Peyer's patch (tissue), 4 donors: ENCODE measurements at regions not wholly inside any gene's neighbourhood (a gene's known extent, or its start where the extent isn't known, plus 50 kb on each side); places are given as distances from the start of the nearest gene placed in this dataset.

Experiments used
- POLR2A ChIP-seq, 2 donors: fragments of 450-650 bp; IDR thresholded peaks; one replicate each; pipeline ENCODE4 v1.5.1; 2017; ENCODE audit warnings: antibody characterized with exemption in 2 of 2, mild to moderate bottlenecking in 2 of 2, moderate library complexity in 2 of 2
- TF ChIP-seq, protein P1 (sequence below), 6 experiments: fragments of 450-650 bp in 4 of 6; fragments of 200-600 bp in 2 of 6; sonication (generic) in 1 of 6; IDR thresholded peaks; one replicate each; pipeline ENCODE4 v1.5.1; 2017 to 2019; ENCODE audit warnings: antibody characterized with exemption in 6 of 6, mild to moderate bottlenecking in 3 of 6, moderate library complexity in 1 of 6

DNA sequence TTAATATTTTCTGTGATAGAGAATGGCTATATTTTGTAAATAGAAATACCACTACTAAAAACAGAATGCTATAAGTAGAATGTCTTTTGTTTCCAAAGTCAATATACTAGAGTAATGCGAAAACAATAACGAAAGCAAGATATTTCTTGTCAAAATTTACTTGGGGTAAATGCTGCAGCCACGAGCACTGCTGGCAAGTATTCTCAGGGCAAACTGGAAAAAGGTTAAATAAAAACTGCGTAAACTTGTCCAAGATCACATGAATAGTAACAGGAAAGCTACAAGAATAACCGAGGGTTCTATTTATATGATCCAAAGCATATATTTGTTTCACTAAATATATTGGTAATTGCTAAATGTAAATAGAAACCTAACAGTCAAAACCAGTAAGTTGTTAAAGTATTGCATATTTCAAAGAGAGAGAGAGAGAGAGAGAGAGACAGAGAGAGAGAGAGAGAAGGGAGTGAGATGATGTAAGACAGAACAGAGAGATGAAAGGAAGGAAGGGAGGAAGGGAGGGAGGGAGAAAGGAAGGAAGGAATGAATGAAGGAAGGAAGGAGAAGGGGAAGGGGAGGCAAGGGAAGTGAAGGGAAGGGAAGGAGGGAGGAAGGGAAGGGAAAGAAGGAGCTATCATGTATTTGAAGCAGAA lies 231.7 kb downstream of the KCNC2 start:
- TF ChIP-seq, protein P1, sequence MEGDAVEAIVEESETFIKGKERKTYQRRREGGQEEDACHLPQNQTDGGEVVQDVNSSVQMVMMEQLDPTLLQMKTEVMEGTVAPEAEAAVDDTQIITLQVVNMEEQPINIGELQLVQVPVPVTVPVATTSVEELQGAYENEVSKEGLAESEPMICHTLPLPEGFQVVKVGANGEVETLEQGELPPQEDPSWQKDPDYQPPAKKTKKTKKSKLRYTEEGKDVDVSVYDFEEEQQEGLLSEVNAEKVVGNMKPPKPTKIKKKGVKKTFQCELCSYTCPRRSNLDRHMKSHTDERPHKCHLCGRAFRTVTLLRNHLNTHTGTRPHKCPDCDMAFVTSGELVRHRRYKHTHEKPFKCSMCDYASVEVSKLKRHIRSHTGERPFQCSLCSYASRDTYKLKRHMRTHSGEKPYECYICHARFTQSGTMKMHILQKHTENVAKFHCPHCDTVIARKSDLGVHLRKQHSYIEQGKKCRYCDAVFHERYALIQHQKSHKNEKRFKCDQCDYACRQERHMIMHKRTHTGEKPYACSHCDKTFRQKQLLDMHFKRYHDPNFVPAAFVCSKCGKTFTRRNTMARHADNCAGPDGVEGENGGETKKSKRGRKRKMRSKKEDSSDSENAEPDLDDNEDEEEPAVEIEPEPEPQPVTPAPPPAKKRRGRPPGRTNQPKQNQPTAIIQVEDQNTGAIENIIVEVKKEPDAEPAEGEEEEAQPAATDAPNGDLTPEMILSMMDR (IDR thresholded peaks at IDR 0.05) = no peak
- TF ChIP-seq POLR2A (IDR thresholded peaks at IDR 0.05) = no peak
